NCI-H2196 treated with DMSO at 0.1 percent for 48 hours (cell line): ENCODE measurements at regions not wholly inside any gene's neighbourhood (a gene's known extent, or its start where the extent isn't known, plus 50 kb on each side); places are given as distances from the start of the nearest gene placed in this dataset.

Experiments used
- DNase-seq: peaks from one replicate; lab custom pipeline; 2025; ENCODE audit not compliant: unreplicated experiment; lab: John Stamatoyannopoulos, UW

GRCh38 chr4:100130964-100131363 is 59.3 kb downstream of the DDIT4L start:
- DNase-seq, result no peak

- no peak for DNase-seq
Observed at GRCh38 chr4:100130491-100130890, 59.8 kb downstream of the DDIT4L start.

- no peak for DNase-seq
Observed at GRCh38 chr4:100129774-100130173, 60.5 kb downstream of the DDIT4L start.

- no peak for DNase-seq
Observed at GRCh38 chr4:100128338-100128737, 61.9 kb downstream of the DDIT4L start.

GRCh38 chr4:100124715-100125114 is 65.6 kb downstream of the DDIT4L start:
- DNase-seq, result no peak

GRCh38 chr4:100118181-100118580 is 72.1 kb downstream of the DDIT4L start:
- DNase-seq, result no peak

GRCh38 chr4:100117750-100118149 is 72.5 kb downstream of the DDIT4L start:
- no peak for DNase-seq

- DNase-seq, result no peak
Observed at GRCh38 chr4:100114909-100115308, 75.4 kb downstream of the DDIT4L start.

- DNase-seq, result no peak
Observed at GRCh38 chr4:100113732-100114131, 76.5 kb downstream of the DDIT4L start.

GRCh38 chr4:100113096-100113495 is 77.2 kb downstream of the DDIT4L start:
- no peak for DNase-seq

GRCh38 chr4:100109921-100110320 is 80.3 kb downstream of the DDIT4L start:
- DNase-seq, result no peak

- no peak for DNase-seq
Observed at GRCh38 chr4:100108869-100109268, 81.4 kb downstream of the DDIT4L start.

GRCh38 chr4:100106982-100107381 is 83.3 kb downstream of the DDIT4L start:
- no peak for DNase-seq

GRCh38 chr4:100103671-100104070 is 86.6 kb downstream of the DDIT4L start:
- DNase-seq, result no peak

GRCh38 chr4:100100985-100101384 is 89.3 kb downstream of the DDIT4L start:
- no peak for DNase-seq

- DNase-seq, result no peak
Observed at GRCh38 chr4:100099746-100100145, 90.5 kb downstream of the DDIT4L start.

- DNase-seq, result no peak
Observed at GRCh38 chr4:100098681-100099080, 91.6 kb downstream of the DDIT4L start.

- no peak for DNase-seq
Observed at GRCh38 chr4:100098011-100098545, 92.2 kb downstream of the DDIT4L start.

GRCh38 chr4:100095729-100096595 is 94.3 kb downstream of the DDIT4L start:
- DNase-seq, result peak; percentile 0

GRCh38 chr4:100093091-100093866 is 97.0 kb downstream of the DDIT4L start:
- DNase-seq, result peak; percentile 43

- DNase-seq, result no peak
Observed at GRCh38 chr4:100087743-100088142, 102.5 kb downstream of the DDIT4L start.
